SK-N-SH treated with all-trans-retinoic acid at 6 μM for 48 hours (cell line): ENCODE measurements at regions not wholly inside any gene's neighbourhood (a gene's known extent, or its start where the extent isn't known, plus 50 kb on each side); places are given as distances from the start of the nearest gene placed in this dataset.

Experiments used
- ATAC-seq: fragments of 200-7000 bp; cut with Tn5 transposase; 3 replicates; pipeline ENCODE4 v1.9.1; 2020; ENCODE audit warnings: mild to moderate bottlenecking, moderate library complexity
- ARNTL ChIP-seq: fragments of 450-650 bp; formaldehyde crosslinking; IDR thresholded peaks from 2 replicates; pipeline ENCODE4 v1.5.0; 2020; ENCODE audit warnings: low read depth, mild to moderate bottlenecking, moderate library complexity, borderline replicate concordance
- BACH2 ChIP-seq: fragments of 250-450 bp; sonication (Bioruptor Pico); IDR thresholded peaks from 2 replicates; pipeline ENCODE4 v1.9.0; 2021; ENCODE audit warnings: mild to moderate bottlenecking, borderline replicate concordance
- GLIS3 ChIP-seq: fragments of 250-450 bp; sonication (Bioruptor Pico); IDR thresholded peaks from 2 replicates; pipeline ENCODE4 v1.5.0; 2020; ENCODE audit warnings: mild to moderate bottlenecking, moderate library complexity
- ISL1 ChIP-seq: fragments of 250-450 bp; sonication (Bioruptor Pico); IDR thresholded peaks from 2 replicates; pipeline ENCODE4 v2.1.2; 2022; ENCODE audit warnings: mild to moderate bottlenecking, moderate library complexity
- OSR1 ChIP-seq: fragments of 250-450 bp; sonication (Bioruptor Pico); IDR thresholded peaks from 2 replicates; pipeline ENCODE4 v1.8.0; 2022; ENCODE audit warnings: moderate library complexity, mild to moderate bottlenecking, inconsistent platforms
- PPARA ChIP-seq: fragments of 250-450 bp; sonication (Bioruptor Pico); IDR thresholded peaks from 2 replicates; pipeline ENCODE4 v1.5.0; 2020; ENCODE audit warnings: mild to moderate bottlenecking, borderline replicate concordance
- RARB ChIP-seq: fragments of 250-450 bp; sonication (Bioruptor Pico); IDR thresholded peaks from 2 replicates; pipeline ENCODE4 v1.8.0; 2021; ENCODE audit warnings: mild to moderate bottlenecking, moderate library complexity
- SNAI2 ChIP-seq: fragments of 250-450 bp; sonication (Bioruptor Pico); IDR thresholded peaks from 2 replicates; pipeline ENCODE4 v1.5.0; 2020; ENCODE audit warnings: mild to moderate bottlenecking, moderate library complexity
- TCF4 ChIP-seq: fragments of 250-450 bp; sonication (Bioruptor Pico); IDR thresholded peaks from 2 replicates; pipeline ENCODE4 v1.8.0; 2021; ENCODE audit warnings: mild to moderate bottlenecking, moderate library complexity, borderline replicate concordance
- TOX ChIP-seq: fragments of 250-450 bp; sonication (Bioruptor Pico); IDR thresholded peaks from 2 replicates; pipeline ENCODE4 v1.8.0; 2021; ENCODE audit warnings: mild to moderate bottlenecking, moderate library complexity, borderline replicate concordance
- ZC3H10 ChIP-seq: fragments of 250-450 bp; sonication (Bioruptor Pico); IDR thresholded peaks from 2 replicates; pipeline ENCODE4 v1.5.1; 2021; ENCODE audit warnings: mild to moderate bottlenecking, moderate library complexity
- ZFP3 ChIP-seq: fragments of 250-450 bp; sonication (Bioruptor Pico); IDR thresholded peaks from 2 replicates; pipeline ENCODE4 v1.5.0; 2020; ENCODE audit warnings: mild to moderate bottlenecking, moderate library complexity
- ZFP30 ChIP-seq: fragments of 450-650 bp; formaldehyde crosslinking; IDR thresholded peaks from 2 replicates; pipeline ENCODE4 v1.5.0; 2022; ENCODE audit warnings: mild to moderate bottlenecking, moderate library complexity
- ZNF565 ChIP-seq: fragments of 450-650 bp; formaldehyde crosslinking; conservative IDR thresholded peaks from 2 replicates; pipeline ENCODE4 v1.5.0; 2020; ENCODE audit warnings: low read depth, mild to moderate bottlenecking, moderate library complexity
- ZNF70 ChIP-seq: fragments of 450-650 bp; formaldehyde crosslinking; IDR thresholded peaks from 2 replicates; pipeline ENCODE4 v1.5.0; 2020; ENCODE audit warnings: mild to moderate bottlenecking, moderate library complexity
- ZNF8 ChIP-seq: fragments of 450-650 bp; formaldehyde crosslinking; IDR thresholded peaks from 2 replicates; pipeline ENCODE4 v1.5.0; 2020; ENCODE audit warnings: mild to moderate bottlenecking, moderate library complexity
- TF ChIP-seq, protein P1 (sequence below): fragments of 250-450 bp; sonication (Bioruptor Pico); IDR thresholded peaks from 2 replicates; pipeline ENCODE4 v1.5.1; 2020; ENCODE audit warnings: low read depth, mild to moderate bottlenecking, moderate library complexity
- TF ChIP-seq, protein P2 (sequence below): fragments of 250-450 bp; sonication (Bioruptor Pico); IDR thresholded peaks from 2 replicates; pipeline ENCODE4 v1.5.1; 2021; ENCODE audit warnings: mild to moderate bottlenecking, moderate library complexity
- TF ChIP-seq, protein P3 (sequence below): fragments of 250-450 bp; sonication (Bioruptor Pico); IDR thresholded peaks from 2 replicates; pipeline ENCODE4 v1.5.0; 2020; ENCODE audit warnings: mild to moderate bottlenecking, moderate library complexity
- TF ChIP-seq, protein P4 (sequence below): fragments of 250-450 bp; sonication (Bioruptor Pico); IDR thresholded peaks from 2 replicates; pipeline ENCODE4 v1.8.0; 2020; ENCODE audit warnings: mild to moderate bottlenecking, moderate library complexity, borderline replicate concordance

DNA sequence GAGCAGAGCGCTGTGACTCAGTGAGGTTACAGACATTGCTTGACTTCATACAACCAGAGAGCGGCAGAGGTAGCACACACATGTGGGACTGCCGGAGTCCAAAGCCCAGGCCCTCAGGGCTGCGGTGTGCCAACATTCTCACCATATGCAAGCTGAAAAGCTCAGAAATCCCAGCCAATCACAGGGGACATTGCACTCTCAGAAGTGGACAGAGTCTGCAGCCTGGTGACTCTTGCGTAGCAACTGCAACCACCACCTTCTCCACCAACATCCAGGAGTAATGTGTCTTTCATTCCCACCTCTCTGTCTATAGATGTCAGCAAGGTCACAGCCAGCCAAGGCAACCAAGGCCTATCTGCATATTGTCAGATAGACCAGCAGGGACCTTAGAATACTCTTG is 158.1 kb downstream of the TTC32 start (continued):
- TF ChIP-seq, protein P1, sequence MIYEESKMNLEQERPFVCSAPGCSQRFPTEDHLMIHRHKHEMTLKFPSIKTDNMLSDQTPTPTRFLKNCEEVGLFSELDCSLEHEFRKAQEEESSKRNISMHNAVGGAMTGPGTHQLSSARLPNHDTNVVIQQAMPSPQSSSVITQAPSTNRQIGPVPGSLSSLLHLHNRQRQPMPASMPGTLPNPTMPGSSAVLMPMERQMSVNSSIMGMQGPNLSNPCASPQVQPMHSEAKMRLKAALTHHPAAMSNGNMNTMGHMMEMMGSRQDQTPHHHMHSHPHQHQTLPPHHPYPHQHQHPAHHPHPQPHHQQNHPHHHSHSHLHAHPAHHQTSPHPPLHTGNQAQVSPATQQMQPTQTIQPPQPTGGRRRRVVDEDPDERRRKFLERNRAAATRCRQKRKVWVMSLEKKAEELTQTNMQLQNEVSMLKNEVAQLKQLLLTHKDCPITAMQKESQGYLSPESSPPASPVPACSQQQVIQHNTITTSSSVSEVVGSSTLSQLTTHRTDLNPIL (CRISPR knock-in tag) = no peak
- no peak for TF ChIP-seq ZNF8 (CRISPR knock-in tag)
- no peak for TF ChIP-seq ISL1 (CRISPR knock-in tag)
- no peak for TF ChIP-seq RARB
- no peak for TF ChIP-seq GLIS3 (CRISPR knock-in tag)

DNA sequence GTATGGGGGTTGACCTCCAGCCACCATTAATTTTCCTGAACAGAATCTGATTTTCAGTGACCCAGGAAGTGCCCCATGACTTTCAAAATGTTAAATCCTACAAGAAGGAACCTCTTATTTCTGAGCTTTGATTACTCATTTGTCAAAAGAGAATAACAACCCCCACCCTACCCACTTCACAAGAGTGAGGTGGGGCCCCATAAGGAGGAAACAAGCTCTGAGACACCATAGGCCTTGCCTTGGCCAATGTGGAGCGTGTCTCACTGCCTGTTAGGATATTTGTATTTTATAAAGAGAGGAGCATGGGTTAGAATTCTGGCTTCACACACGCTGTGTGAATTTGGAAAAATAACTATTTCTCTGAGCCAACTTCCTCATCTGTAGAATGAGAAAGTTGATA is 158.9 kb downstream of the TTC32 start:
- no peak for ATAC-seq
- TF ChIP-seq TCF4 (CRISPR knock-in tag) = no peak
- no peak for TF ChIP-seq ZC3H10 (CRISPR knock-in tag)
- no peak for TF ChIP-seq ZNF70 (CRISPR knock-in tag)
- TF ChIP-seq, protein P1 (CRISPR knock-in tag) = no peak
- TF ChIP-seq ISL1 (CRISPR knock-in tag) = no peak
- TF ChIP-seq TOX = no peak
- TF ChIP-seq, protein P2, sequence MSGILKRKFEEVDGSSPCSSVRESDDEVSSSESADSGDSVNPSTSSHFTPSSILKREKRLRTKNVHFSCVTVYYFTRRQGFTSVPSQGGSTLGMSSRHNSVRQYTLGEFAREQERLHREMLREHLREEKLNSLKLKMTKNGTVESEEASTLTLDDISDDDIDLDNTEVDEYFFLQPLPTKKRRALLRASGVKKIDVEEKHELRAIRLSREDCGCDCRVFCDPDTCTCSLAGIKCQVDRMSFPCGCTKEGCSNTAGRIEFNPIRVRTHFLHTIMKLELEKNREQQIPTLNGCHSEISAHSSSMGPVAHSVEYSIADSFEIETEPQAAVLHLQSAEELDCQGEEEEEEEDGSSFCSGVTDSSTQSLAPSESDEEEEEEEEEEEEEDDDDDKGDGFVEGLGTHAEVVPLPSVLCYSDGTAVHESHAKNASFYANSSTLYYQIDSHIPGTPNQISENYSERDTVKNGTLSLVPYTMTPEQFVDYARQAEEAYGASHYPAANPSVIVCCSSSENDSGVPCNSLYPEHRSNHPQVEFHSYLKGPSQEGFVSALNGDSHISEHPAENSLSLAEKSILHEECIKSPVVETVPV (CRISPR knock-in tag) = no peak
- no peak for TF ChIP-seq ZFP30 (CRISPR knock-in tag)
- no peak for TF ChIP-seq ZNF565 (CRISPR knock-in tag)
- TF ChIP-seq, protein P3, sequence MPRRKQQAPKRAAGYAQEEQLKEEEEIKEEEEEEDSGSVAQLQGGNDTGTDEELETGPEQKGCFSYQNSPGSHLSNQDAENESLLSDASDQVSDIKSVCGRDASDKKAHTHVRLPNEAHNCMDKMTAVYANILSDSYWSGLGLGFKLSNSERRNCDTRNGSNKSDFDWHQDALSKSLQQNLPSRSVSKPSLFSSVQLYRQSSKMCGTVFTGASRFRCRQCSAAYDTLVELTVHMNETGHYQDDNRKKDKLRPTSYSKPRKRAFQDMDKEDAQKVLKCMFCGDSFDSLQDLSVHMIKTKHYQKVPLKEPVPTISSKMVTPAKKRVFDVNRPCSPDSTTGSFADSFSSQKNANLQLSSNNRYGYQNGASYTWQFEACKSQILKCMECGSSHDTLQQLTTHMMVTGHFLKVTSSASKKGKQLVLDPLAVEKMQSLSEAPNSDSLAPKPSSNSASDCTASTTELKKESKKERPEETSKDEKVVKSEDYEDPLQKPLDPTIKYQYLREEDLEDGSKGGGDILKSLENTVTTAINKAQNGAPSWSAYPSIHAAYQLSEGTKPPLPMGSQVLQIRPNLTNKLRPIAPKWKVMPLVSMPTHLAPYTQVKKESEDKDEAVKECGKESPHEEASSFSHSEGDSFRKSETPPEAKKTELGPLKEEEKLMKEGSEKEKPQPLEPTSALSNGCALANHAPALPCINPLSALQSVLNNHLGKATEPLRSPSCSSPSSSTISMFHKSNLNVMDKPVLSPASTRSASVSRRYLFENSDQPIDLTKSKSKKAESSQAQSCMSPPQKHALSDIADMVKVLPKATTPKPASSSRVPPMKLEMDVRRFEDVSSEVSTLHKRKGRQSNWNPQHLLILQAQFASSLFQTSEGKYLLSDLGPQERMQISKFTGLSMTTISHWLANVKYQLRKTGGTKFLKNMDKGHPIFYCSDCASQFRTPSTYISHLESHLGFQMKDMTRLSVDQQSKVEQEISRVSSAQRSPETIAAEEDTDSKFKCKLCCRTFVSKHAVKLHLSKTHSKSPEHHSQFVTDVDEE (CRISPR knock-in tag) = no peak
- TF ChIP-seq PPARA (CRISPR knock-in tag) = no peak
- TF ChIP-seq ZFP3 (CRISPR knock-in tag) = no peak
- TF ChIP-seq ZNF8 (CRISPR knock-in tag) = no peak
- TF ChIP-seq, protein P4, sequence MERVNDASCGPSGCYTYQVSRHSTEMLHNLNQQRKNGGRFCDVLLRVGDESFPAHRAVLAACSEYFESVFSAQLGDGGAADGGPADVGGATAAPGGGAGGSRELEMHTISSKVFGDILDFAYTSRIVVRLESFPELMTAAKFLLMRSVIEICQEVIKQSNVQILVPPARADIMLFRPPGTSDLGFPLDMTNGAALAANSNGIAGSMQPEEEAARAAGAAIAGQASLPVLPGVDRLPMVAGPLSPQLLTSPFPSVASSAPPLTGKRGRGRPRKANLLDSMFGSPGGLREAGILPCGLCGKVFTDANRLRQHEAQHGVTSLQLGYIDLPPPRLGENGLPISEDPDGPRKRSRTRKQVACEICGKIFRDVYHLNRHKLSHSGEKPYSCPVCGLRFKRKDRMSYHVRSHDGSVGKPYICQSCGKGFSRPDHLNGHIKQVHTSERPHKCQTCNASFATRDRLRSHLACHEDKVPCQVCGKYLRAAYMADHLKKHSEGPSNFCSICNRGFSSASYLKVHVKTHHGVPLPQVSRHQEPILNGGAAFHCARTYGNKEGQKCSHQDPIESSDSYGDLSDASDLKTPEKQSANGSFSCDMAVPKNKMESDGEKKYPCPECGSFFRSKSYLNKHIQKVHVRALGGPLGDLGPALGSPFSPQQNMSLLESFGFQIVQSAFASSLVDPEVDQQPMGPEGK (CRISPR knock-in tag) = no peak
- no peak for TF ChIP-seq SNAI2 (CRISPR knock-in tag)
- TF ChIP-seq BACH2 (CRISPR knock-in tag) = no peak
- no peak for TF ChIP-seq GLIS3 (CRISPR knock-in tag)

DNA sequence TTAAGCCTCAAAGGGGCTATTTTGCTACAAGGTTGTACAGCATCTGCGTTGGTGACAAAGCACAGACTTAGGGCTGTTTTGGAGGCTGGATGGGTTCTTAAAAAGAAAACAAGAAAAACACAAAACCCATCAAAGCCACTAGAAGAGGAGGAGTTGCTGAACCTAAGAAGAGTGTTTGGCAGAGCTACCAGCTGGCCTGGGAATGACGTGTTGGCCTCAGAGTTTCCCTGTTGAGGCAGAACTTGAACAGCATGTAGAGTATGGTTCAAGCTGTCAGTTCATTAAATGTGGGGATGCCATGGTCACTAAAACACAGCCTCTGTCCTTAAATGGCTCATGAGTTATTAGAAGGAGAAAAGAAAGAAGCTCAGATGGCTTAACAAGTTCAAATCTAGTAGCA is 162.5 kb downstream of the TTC32 start:
- no peak for ATAC-seq
- no peak for TF ChIP-seq ZNF8 (CRISPR knock-in tag)
- no peak for TF ChIP-seq ZFP3 (CRISPR knock-in tag)
- TF ChIP-seq, protein P4 (CRISPR knock-in tag) = no peak
- TF ChIP-seq OSR1 (CRISPR knock-in tag) = no peak
- no peak for TF ChIP-seq SNAI2 (CRISPR knock-in tag)
- TF ChIP-seq, protein P2 (CRISPR knock-in tag) = no peak
- TF ChIP-seq, protein P3 (CRISPR knock-in tag) = no peak
- TF ChIP-seq ISL1 (CRISPR knock-in tag) = no peak
- no peak for TF ChIP-seq RARB
- no peak for TF ChIP-seq BACH2 (CRISPR knock-in tag)
- no peak for TF ChIP-seq TOX
- no peak for TF ChIP-seq ARNTL (CRISPR knock-in tag)
- no peak for TF ChIP-seq TCF4 (CRISPR knock-in tag)
- no peak for TF ChIP-seq ZC3H10 (CRISPR knock-in tag)
